Fibroblast of skin of left quadriceps (primary cell): ENCODE measurements at regions not wholly inside any gene's neighbourhood (a gene's known extent, or its start where the extent isn't known, plus 50 kb on each side); places are given as distances from the start of the nearest gene placed in this dataset.
"Not testable (repeated sequence)": the region's sequence is repeated elsewhere in the genome, so short reads cannot be mapped to it uniquely, and the experiment has no call there.

ENCODE experiments used
- DNase-seq, 2 experiments: peaks; one replicate each; pipeline ENCODE4 v3.0.0-alpha.2; 2013; ENCODE audit warnings: low read depth in 2 of 2

DNA sequence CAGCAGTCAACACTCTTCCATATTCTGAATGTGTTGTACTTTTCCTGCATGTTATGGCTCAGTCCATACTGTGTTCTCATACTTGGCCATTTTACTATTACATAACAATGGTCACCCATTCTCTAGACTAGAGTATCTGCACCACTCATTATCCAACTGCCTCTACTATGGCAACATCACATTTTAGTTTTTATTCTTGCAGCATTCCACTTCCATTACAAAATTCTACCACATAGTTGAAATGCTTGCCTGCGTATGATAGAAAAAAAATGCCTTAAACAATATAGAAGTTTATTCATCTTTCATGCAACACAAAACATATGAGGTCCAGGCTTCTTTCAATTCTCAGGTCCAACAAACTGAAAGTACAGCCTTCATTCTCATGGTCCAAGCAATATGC, 128.0 kb downstream of the TENT5A start:
- DNase-seq, result no peak

DNA sequence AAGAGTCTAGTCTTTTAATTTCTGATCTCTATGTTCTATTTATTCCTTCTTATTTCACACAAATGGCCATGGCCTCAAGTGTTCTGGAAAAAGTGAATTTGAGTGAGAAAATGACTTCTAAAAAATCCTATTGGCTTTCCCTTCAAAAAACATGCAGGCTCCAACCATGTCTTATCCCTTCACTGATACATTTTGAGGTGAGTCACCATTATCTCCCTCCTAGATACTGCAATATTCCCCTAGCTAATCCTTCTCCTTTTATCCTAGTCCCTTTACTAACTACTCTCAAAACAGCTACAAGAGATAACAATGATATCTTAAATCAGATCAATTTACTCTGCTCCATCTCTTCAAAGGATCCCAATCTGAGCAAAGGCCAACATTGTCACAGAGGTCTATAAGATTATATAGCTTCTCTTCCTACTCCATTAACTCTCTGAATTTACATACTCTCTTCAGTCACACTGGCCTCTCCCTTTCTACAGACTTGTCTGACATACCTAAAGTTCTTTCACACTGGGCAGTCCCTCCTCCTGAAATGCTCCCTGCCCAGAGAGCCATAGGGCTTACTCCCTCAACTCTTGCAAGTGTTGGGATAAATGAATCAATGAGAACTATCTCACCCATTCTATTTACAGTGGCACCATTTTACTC, 129.2 kb downstream of the TENT5A start:
- no peak for DNase-seq

DNA sequence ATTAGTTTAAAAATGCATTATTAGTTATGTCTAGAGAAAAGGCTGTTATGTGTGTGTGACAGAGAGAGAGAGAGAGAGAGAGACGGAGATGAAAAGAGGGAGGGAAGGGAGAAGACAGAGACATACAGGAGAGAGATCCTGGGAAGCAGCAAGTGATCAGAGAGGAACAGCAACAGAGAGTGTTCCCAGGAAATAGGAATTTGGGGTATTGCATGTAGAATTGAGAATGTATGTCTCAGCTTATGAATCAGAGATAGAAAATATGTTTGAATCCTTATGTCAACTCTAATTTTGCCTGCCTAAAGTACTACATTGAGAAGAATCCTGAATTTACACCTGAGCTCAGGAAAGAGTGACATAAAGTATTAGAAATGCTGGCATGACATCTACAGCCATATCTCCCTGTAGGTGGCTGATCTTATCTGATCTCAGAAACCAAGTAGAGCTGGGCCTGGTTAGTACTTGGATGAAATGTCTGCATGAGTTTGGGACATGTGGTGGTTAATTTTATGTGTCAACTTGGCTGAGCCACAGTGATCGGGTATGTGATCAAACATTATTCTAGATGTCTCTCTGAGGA, 130.6 kb downstream of the TENT5A start:
- DNase-seq, result no peak

DNA sequence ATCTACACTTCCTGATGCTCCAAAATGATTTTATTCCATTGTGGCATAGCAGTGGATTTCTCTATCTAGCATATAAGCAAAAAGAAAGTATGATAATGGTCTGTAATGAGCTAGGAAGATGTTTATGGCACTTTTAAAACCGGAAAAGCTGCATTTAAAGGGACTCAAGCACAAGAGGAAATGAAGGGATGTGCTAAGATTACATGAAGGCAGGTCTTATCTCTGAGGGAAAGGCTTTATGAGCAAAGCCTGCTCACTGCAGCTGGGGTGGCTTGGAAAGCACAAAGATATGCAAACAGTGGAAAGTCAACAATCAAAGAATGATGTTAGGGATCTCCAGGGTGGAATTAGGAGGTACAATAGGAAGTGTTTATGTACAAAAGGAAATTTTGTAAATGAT, 138.2 kb downstream of the TENT5A start:
- peak in 1 of 2 experiments; percentile 10 for DNase-seq

DNA sequence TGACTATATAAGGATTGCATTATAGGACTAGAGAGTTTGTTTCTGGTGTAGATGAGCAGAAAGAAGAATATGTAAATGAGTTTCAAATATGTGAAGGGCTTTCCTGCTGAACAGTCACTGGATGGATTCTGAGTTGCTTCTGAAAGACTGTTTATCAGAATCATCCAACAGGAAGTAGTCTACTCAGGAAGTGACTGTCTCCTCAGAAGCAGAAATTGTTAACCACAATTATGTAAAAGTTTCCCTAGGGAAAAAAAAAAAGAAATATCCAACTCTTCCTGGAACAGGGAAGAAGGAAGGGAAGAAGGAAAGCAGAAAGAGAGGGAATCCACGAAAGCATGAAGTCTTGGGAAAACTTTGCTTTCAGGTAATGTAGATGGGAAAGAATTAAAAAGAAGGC, 138.9 kb downstream of the TENT5A start:
- DNase-seq, result peak; percentile 72 to 73

DNA sequence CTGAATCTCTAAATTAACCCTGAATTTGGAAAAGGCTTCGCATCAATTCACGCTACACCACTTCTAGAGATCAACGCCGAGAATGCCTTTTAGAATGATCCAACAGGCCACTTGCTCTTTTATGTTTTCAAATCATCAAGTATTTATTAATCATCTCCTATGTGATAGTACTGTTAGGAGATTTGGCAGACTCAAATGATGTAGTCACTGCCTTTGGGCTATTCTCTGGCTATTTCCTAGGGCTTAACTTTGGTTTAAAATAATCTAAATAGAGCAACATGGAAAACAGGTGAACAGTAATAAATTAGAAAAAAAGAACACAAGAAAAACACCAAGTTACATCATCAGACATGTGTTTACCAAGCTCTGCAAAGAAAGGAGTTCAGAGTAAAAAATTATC, 140.3 kb downstream of the TENT5A start:
- no peak for DNase-seq

DNA sequence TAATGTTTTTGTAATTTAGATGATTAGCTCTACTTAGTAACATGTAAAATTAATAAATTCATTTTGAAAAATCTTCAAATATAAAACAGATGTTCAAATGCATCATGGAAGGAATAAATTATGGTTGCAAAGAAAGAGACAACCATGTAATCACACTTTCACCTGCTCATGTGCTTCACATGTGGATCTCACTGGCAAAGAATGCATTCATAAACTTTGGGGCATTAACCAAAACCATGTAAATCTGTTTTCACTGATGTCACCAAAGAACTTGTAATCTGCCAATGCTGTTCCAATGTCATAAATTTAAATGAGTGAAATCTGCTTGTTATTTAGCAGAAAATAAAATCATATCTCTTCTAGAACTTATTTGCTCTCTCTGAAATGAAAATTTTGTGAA, 142.7 kb downstream of the TENT5A start:
- DNase-seq, result peak in 1 of 2 experiments; percentile 10

DNA sequence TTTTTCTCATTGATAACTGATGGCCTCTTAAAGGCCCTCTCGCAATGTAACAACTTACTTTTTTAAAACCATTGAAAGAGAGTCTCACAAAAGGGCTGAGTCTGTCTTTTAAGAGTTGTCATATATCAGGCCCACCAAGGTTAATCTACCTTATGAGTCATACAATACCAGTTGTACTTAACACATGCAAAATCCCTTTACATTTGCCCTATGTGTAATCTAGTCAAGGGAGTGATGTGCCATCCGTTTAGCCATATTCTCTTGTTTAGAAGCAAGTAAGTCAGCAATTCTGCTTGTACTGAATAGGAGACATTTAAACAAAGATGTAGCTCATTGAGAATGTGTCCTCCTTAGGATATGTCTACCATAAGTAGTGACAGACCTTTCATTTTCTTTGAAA, 143.7 kb downstream of the TENT5A start:
- no peak for DNase-seq

DNA sequence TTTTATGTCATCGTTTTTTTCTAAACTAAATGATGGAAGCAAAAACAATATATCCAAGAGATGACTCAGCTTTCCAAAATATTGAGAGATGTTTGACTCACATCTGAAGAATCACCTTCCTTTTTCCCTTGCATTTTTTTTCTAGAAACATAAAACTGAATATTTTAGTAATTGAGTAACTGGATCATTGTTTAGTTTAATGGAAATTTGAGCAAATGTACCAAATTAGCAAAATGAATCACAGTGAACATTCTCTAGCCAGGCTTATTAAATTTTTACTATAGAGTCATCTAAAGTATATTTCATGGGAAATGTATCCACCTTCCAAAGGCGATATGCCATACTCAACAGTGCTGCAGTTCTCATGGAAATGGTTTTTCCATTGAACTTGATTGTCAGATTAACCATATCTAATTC, 145.5 kb downstream of the TENT5A start:
- peak; percentile 77 for DNase-seq

DNA sequence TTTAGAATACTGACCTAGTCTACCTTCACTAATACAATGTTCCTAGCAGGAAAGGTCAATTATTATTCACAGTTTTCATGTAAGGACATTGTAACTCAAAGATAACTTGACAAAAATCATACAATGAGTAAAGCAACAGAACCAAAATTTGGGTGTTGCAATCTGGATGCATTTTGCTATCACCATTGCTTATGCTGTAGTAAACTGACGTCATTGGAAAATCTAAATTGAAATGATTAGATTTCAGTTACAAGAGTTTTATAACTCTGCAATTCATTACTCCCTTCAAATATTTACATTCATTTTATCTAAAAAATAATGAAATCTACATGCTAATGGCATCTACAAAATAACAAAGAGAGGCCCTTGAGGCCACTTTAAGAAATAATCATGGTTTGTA, 147.0 kb downstream of the TENT5A start:
- no peak for DNase-seq

DNA sequence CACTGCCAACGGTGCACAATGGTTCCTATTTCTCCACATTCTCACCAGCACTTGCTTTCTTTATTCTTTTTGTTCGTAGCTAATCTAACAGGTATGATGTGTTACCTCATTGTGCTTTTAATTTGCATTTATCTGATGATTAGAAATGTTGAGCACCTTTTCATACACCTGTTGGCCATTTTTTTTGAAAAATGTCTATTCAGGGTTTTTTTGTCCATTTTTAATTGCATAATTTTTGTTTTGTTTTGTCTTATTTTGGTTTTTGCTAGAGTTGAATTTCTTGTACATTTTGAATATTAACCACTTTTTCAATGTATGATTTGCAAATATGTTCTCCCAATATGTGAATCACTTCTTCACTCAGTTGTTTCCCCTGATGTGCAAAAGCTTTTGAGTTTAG, 150.6 kb downstream of the TENT5A start:
- DNase-seq, result no peak

DNA sequence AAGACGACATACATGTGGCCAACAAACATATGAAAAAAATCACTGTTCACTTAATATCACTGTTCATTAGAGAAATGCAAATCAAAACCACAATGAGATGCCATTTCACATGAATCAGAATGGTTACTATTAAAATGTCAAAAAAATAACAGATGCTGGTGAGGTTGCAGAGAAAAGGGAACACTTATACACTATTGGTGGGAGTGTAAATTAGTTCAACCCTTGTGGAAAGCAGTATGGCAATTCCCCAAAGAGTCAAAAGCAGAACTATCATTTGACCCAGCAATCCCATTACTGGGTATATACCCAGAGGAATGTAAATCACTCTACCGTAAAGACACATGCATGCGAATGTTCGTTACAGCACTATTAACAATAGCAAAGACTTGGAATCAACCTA, 152.0 kb downstream of the TENT5A start:
- DNase-seq, result not testable (repeated sequence)

DNA sequence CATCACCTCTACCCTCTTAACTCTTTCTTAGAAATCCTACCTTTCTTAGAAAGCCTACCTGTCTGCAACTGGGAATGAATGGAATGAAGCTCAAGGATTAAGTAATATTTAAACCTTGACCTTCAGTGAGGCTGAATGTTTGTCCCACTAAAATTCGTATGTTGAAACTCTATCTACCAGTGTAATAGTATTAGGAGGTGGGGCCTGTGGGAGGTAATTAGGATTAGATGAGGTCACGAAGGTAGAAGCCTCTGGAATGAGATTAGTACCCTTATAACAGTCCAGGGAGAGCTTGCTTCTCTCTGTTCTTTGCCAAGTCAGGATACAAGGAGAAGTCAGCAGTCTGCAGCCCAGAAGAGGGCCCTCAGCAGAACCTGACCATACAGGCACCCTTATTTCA, 158.0 kb downstream of the TENT5A start:
- DNase-seq, result no peak

DNA sequence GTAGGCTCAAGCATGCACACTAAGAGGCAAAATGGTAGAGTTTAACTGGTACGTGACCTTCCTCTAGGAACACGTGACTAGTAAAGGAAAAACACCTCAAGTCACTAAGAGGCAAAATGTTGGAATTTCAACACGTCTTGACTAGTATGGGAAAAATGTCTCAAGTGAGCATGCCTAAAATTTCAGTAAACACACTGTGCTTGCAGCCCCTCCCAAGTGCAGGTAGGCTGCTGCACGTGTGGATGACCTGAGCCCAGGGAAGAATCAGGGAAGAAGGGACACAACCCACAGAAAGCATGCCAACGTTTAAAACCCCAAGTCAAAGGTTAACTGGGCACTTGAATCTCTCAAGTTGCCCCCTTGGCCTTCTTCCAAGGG, 162.2 kb downstream of the TENT5A start:
- DNase-seq, result no peak

DNA sequence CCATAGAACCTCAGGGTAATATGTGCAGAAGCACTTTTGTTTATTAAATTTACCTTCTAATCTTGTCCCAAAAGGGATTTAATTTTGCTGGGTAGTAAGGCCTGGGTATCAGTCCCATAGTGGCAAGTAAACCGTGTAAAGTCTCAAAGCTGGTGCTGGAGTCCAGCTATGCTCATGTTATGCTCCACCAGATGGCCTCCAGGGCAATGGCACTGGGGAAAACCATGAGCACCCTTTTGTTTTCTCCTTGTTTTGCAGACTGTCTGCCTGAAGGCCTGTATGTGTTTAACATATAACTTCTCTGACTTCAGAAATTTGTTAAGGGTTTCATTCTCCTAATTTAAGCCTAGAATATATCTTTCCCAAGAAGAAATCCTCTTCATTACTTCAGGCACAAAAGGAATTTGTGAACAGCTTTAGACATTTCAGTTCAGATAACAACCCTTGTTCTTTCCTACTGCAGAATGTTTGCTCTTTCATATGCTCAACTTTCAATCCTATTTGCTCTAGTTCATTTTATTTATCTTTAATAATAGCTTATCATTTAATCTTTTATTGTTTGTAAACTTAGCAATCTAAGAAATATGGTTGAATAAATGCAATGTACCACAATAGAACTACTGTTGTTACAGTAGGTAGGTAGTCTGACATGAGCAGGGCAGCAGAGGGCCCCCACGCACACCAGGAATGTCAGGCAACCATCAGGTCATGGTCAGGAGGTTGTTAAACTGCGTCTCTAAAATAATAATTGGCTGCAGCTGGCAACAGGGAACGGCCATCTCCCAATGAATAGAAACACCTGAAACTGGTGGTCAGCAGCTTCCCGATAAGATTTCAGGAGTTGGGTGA, 162.8 kb downstream of the TENT5A start:
- no peak for DNase-seq

DNA sequence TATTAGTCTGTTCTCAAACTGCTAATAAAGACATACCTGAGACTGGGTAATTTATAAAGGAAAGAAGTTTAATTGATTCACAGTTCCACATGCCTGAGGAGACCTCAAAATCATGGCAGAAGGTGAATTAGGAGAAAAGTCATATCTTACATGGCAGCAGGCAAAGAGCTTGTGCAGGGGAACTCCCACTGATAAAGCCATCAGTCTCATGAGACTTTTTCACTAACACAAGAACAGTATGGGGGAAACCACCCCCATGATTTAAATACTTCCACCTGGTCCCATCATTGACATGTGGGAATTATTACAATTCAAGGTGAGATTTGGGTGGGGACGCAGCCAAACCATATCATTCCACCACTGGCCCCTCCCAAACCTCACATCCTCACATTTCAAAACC, 166.8 kb downstream of the TENT5A start:
- not testable (repeated sequence) for DNase-seq

DNA sequence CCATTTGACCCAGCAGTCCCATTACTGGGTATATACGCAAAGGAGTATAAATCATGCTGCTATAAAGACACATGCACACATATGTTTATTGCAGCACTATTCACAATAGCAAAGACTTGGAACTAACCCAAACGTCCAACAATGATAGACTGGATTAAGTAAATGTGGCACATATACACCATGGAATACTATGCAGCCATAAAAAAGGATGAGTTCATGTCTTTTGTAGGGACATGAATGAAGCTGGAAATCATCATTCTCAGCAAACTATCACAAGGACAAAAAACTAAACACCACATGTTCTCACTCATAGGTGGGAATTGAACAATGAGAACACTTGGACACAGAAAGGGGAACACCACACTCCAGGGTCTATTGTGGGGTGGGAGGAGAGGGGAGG, 168.3 kb downstream of the TENT5A start:
- DNase-seq, result not testable (repeated sequence)

DNA sequence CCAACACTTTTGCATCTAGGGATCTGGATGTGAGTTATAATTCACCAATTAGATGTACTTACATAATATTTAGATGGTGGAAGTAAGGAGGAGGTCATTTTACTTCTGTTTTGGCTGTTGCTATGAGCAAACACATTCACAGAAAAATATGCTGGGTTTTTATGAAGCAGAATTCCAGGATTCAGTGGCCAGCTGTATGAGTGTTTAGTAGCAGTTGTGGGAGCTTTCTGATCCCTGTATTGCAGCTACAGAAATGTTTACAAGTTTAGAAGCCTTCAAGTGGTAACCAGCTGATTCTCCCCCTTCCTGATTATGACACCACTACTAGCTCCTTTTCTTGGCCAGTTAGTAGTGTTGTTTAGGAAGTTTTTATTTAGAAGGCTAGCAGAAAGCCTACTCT, 177.0 kb downstream of the TENT5A start:
- no peak for DNase-seq

DNA sequence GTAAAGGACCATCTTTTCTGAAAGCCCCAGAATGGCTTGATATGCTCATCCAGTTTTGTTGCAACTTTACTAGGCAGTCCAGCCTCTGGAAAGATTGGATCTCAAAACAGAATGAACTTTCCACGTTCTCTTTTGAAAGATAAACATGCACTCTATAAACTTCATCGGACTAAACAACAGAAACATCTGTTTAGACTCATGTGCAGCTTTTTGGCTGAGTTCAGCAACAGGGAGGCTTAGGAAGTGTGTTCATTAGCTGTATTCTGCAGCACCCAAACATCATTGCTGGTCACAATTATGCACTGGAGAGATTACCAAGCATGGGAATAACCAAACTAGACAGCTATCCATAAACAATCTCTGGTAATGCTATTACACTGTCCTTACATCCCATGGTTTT, 180.5 kb downstream of the TENT5A start:
- no peak for DNase-seq

DNA sequence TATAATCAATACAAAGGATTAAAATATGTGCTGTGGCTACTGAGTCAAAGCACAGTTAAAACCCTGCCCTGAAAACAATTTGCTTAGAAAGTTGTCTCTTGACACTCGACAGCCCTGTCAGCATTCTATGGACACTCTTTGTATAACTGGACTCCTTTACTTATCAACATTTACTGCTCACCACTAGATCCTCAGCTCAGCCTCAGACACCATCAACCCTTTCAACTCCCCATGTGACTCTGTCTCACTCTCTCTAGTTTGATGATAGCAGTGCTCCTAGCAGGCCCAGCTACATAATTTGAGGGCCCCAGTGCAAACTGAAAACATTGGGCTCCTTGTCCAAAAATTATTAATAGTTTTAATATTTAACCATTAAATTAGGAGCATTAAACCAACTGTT, 181.8 kb downstream of the TENT5A start:
- DNase-seq, result no peak

DNA sequence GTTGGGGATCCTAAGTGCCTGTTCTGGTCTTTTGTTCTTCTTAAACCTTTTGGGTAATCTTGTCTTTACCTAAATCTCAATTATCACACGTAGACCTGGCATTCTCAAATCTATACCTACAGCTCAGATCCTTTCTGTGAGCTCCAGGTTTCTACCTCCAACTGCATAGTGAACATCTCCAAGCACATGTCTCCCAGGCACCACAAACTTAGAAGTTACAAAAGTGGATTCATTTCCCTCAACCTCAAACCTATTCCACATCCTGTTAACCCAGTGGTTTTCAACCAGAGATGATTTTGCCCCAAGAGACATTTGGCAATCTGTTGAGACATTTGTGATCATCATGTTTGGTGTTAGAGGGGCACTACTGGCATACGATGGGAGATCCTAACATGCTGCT, 183.5 kb downstream of the TENT5A start:
- DNase-seq, result no peak

DNA sequence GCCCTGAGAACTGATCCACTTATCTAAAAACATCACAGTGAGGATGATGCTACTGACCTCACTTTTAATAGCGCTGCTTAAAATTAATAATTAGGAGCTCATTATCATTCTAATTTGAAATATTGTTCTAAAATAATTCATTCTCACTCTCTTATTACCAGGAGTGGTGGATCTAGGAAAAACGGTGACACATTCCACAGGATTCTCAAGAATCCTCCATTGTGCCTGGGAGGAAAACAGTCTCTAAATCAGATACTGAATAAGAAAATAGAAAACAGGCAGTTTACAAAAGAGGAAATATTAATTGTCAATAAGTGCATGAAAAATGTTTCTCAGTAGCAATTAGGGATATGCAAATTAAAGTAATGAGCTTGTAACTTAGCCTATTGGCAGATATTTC, 187.4 kb downstream of the TENT5A start:
- no peak for DNase-seq

DNA sequence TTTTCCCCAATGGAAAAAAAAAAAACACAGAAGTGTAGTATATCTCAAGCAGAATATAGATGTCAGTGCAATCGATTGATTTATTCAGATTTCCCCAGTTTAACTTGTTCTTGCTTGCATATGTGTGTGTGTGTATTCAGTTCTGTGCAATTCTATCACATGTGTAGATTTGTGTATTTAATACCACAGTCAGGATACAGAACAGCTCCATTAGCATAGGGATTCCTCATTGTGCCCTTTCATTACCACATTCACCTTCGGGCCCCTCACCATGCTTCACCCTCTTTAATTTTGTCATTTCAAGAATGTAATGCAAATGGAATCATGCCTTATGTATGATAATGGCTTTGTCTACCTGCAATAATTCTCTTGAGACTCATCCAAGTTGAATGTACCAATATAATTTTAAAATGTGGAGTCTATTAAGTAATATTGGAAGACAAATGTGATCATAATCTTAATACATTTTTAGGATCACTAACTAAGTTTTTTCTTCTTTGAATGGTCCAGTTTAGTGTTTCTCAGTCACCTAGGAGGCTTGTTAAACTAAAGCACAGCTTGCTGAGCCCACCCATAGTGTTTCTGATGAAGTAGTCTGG, 187.9 kb downstream of the TENT5A start:
- DNase-seq, result no peak
